Stomach (tissue), 4 donors: ENCODE measurements at regions not wholly inside any gene's neighbourhood (a gene's known extent, or its start where the extent isn't known, plus 50 kb on each side); places are given as distances from the start of the nearest gene placed in this dataset.

Source experiments
- EP300 ChIP-seq: sonication (generic); formaldehyde crosslinking; IDR thresholded peaks from one replicate; pipeline ENCODE4 v1.6.1; 2017; ENCODE audit warnings: antibody characterized with exemption
- POLR2A ChIP-seq, 4 donors: fragments of 450-650 bp; IDR thresholded peaks; one replicate each; pipeline ENCODE4 v1.6.1; 2016; ENCODE audit warnings: antibody characterized with exemption in 4 of 4, control low read depth in 2 of 4, mild to moderate bottlenecking in 1 of 4, moderate library complexity in 1 of 4
- TF ChIP-seq, protein P1 (sequence below), 7 experiments: fragments of 450-650 bp in 4 of 7; fragments of 200-600 bp in 3 of 7; sonication (generic) in 3 of 7; IDR thresholded peaks; one replicate each; pipeline ENCODE4 v1.5.1; 2016 to 2019; ENCODE audit warnings: antibody characterized with exemption in 7 of 7, control low read depth in 2 of 7, mild to moderate bottlenecking in 1 of 7

GRCh38 chr16:86945166-86945900 is 367.0 kb downstream of the FOXL1 start:
- TF ChIP-seq, protein P1, sequence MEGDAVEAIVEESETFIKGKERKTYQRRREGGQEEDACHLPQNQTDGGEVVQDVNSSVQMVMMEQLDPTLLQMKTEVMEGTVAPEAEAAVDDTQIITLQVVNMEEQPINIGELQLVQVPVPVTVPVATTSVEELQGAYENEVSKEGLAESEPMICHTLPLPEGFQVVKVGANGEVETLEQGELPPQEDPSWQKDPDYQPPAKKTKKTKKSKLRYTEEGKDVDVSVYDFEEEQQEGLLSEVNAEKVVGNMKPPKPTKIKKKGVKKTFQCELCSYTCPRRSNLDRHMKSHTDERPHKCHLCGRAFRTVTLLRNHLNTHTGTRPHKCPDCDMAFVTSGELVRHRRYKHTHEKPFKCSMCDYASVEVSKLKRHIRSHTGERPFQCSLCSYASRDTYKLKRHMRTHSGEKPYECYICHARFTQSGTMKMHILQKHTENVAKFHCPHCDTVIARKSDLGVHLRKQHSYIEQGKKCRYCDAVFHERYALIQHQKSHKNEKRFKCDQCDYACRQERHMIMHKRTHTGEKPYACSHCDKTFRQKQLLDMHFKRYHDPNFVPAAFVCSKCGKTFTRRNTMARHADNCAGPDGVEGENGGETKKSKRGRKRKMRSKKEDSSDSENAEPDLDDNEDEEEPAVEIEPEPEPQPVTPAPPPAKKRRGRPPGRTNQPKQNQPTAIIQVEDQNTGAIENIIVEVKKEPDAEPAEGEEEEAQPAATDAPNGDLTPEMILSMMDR (IDR thresholded peaks at IDR 0.05), result no peak
- TF ChIP-seq EP300, result no peak
- TF ChIP-seq POLR2A (IDR thresholded peaks at IDR 0.05), result no peak
